ENCODE measurements at regions not wholly inside any gene's neighbourhood (a gene's known extent, or its start where the extent isn't known, plus 50 kb on each side); places are given as distances from the start of the nearest gene placed in this dataset.

DNA sequence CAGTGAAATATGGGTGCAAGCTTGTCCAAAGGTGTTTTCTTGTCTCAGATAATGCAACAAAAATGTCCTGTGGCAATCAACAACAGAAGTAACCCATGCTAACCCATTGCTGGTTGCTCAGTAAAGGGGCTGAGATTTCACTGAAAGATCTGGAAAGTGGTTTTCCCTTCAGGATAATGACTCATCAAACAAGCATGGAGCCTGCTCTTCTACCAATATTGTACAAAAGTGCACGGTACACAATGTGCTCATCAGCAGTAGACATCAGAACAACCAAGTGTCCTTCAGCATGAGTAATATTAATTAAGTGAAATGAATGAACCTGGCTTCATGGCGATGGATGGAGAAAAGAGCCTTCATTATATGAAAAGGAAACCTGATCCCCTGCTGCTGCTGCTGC is 287.1 kb upstream of the NEBL start:
- no peaks in the 10 kb centered on the region for H3K36me3 ChIP-seq (replicated peaks in 1 of 2; ENCODE audit: control insufficient read depth in 2 of 2, insufficient read depth in 2 of 2, low read length in 2 of 2)
- no peak overlapping the region for H2BK5ac ChIP-seq (ENCODE audit: low read length)
- H3K9ac ChIP-seq (ENCODE audit: low read depth, low read length, poor library complexity) = no peak overlapping the region
- H3K4me1 ChIP-seq (ENCODE audit: control insufficient read depth in 2 of 2, insufficient read depth in 1 of 2, low read depth in 1 of 2, low read length in 2 of 2) = peaks cover 3 to 7% of the 10 kb centered on the region in 2 donors
- H4K8ac ChIP-seq (ENCODE audit: low read depth, low read length) = no peak overlapping the region
- H3K9me3 ChIP-seq (replicated peaks in 1 of 2; ENCODE audit: control insufficient read depth in 2 of 2, insufficient read depth in 1 of 2, low read depth in 1 of 2, low read length in 2 of 2) = peaks cover 3 to 8% of the 10 kb centered on the region in 2 donors
- no peak overlapping the region for H3K18ac ChIP-seq (ENCODE audit: low read length)
- no peak overlapping the region for H2AK5ac ChIP-seq (ENCODE audit: low read depth, low read length)
- no peak overlapping the region for H2BK15ac ChIP-seq (ENCODE audit: low read length)
- H2AFZ ChIP-seq (ENCODE audit: low read length) = peak overlapping the region; percentile 54
- no peak overlapping the region for H4K91ac ChIP-seq (ENCODE audit: low read depth, low read length, poor library complexity)
- H3K23ac ChIP-seq (ENCODE audit: low read depth, low read length, poor library complexity) = no peak overlapping the region
- no peak overlapping the region for H3K4me3 ChIP-seq (ENCODE audit: low read length in 2 of 2)
- no peaks in the 10 kb centered on the region for H3K27me3 ChIP-seq (ENCODE audit: control insufficient read depth in 3 of 3, insufficient read depth in 3 of 3, low read depth in 1 of 3, low read length in 3 of 3)
- no peaks in the 10 kb centered on the region for H3K79me1 ChIP-seq (ENCODE audit: low read depth, low read length)
- H2BK12ac ChIP-seq (ENCODE audit: low read length) = no peak overlapping the region
- H3K14ac ChIP-seq (ENCODE audit: low read length) = no peak overlapping the region
- no peak overlapping the region for H3K27ac ChIP-seq (replicated peaks; ENCODE audit: low read length)
- no CpG with 5 or more reads among the region's 2 CpGs for WGBS, 2 donors (ENCODE audit: extremely low coverage in 2 of 2, insufficient read length in 2 of 2, insufficient replicate concordance in 1 of 2)
- no peak overlapping the region for H3K4ac ChIP-seq (ENCODE audit: low read length)
- DNase-seq (ENCODE audit: low spot score) = no peak
- no peak overlapping the region for H2BK120ac ChIP-seq (ENCODE audit: low read depth, low read length)
- H3K4me2 ChIP-seq (ENCODE audit: insufficient read depth, low read length, poor library complexity, severe bottlenecking) = no peak overlapping the region

DNA sequence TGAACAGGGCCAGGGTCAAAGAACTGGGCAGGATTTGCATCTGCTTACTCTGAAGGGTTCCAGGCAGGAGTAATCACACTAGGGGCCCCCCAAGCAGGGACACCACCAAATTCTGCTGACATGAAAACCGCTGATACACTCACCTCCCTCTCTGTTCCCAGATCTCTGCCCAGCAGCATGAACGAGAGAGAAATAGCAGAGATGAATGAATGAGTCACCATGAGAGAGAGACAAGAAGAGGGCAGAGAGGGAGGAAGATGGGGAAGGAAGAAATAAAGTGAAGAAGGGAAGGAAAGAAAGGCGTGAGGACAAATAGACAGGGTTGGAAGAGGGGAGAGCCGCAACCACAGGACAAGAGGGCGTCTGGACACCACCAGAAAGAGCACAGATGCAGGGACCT is 285.9 kb upstream of the NEBL start:
- Histone ChIP-seq H3K4ac (ENCODE audit: low read length) (no peak overlapping the region), H3K9ac (ENCODE audit: low read depth, low read length, poor library complexity) (no peak overlapping the region), H4K91ac (ENCODE audit: low read depth, low read length, poor library complexity) (no peak overlapping the region), H3K9me3 (replicated peaks in 1 of 2; ENCODE audit: control insufficient read depth in 2 of 2, insufficient read depth in 1 of 2, low read depth in 1 of 2, low read length in 2 of 2) (peaks cover 2 to 6% of the 10 kb centered on the region in 2 donors), H3K27ac (replicated peaks; ENCODE audit: low read length) (no peak overlapping the region), H3K18ac (ENCODE audit: low read length) (no peak overlapping the region), H4K8ac (ENCODE audit: low read depth, low read length) (no peak overlapping the region), H2BK12ac (ENCODE audit: low read length) (no peak overlapping the region), H3K4me2 (ENCODE audit: insufficient read depth, low read length, poor library complexity, severe bottlenecking) (no peak overlapping the region), H2BK5ac (ENCODE audit: low read length) (no peak overlapping the region), H3K4me3 (ENCODE audit: low read length in 2 of 2) (no peak overlapping the region), H2BK120ac (ENCODE audit: low read depth, low read length) (no peak overlapping the region), H2BK15ac (ENCODE audit: low read length) (no peak overlapping the region), H3K27me3 (ENCODE audit: control insufficient read depth in 3 of 3, insufficient read depth in 3 of 3, low read depth in 1 of 3, low read length in 3 of 3) (no peaks in the 10 kb centered on the region), H2AFZ (ENCODE audit: low read length) (peak overlapping the region; percentile 54), H2AK5ac (ENCODE audit: low read depth, low read length) (no peak overlapping the region), H3K79me1 (ENCODE audit: low read depth, low read length) (no peaks in the 10 kb centered on the region), H3K36me3 (replicated peaks in 1 of 2; ENCODE audit: control insufficient read depth in 2 of 2, insufficient read depth in 2 of 2, low read length in 2 of 2) (no peaks in the 10 kb centered on the region), H3K23ac (ENCODE audit: low read depth, low read length, poor library complexity) (no peak overlapping the region), H3K4me1 (ENCODE audit: control insufficient read depth in 2 of 2, insufficient read depth in 1 of 2, low read depth in 1 of 2, low read length in 2 of 2) (peaks cover 3 to 7% of the 10 kb centered on the region in 2 donors), H3K14ac (ENCODE audit: low read length) (no peak overlapping the region)
- no peak for DNase-seq (ENCODE audit: low spot score)
- WGBS, 2 donors (ENCODE audit: extremely low coverage in 2 of 2, insufficient read length in 2 of 2, insufficient replicate concordance in 1 of 2) = 100% methylated on average over 1 of the region's 5 CpGs; no CpG with 5 or more reads in 1 of the 2 donors

DNA sequence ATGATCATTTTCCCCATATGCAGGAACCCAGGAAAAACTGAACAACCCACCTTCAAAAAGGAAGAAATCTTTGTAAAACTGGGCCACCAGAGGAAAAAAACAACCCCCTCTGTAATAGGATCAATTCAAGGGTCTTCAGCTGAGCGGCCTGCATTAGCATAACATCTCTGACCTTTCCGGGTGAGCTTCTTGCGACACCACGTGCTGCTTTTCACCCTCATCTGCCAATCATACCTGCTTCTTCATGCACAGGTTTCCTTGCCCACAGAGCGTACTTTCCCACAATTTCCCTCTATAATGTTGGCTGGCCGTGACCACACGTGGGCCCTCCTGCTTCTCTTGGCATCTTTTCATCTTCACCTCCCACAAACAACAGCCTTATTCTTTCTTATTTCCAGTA is 284.3 kb upstream of the NEBL start:
- H3K9ac ChIP-seq (ENCODE audit: low read depth, low read length, poor library complexity) = no peak overlapping the region

DNA sequence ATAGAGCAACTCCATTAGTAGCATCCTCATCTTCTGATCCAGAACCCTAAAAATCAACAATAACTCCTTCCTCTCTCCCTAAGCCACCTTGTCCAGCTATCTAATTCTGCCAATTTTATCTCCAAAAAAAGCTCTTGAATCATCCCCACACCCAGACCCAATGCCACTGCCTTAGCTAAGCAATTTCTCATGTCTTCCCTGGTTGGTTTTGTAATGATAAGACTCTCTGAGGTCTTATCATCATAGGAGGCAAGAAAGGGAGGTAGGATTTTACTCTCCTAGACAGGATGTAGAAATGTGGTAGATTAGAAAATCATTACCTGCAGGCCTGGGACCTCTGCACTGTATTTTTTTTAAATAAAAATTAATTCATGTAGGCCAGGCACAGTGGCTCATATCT is 283.5 kb upstream of the NEBL start:
- H4K8ac ChIP-seq (ENCODE audit: low read depth, low read length) = no peak overlapping the region
- H2BK15ac ChIP-seq (ENCODE audit: low read length) = no peak overlapping the region
- no peak for DNase-seq (ENCODE audit: low spot score)
- no peak overlapping the region for H2BK5ac ChIP-seq (ENCODE audit: low read length)
- H3K9ac ChIP-seq (ENCODE audit: low read depth, low read length, poor library complexity) = no peak overlapping the region
- H3K9me3 ChIP-seq (replicated peaks in 1 of 2; ENCODE audit: control insufficient read depth in 2 of 2, insufficient read depth in 1 of 2, low read depth in 1 of 2, low read length in 2 of 2) = peaks cover 2 to 5% of the 10 kb centered on the region in 2 donors
- H3K4me3 ChIP-seq (ENCODE audit: low read length in 2 of 2) = no peak overlapping the region
- H2AFZ ChIP-seq (ENCODE audit: low read length) = no peak overlapping the region
- no peak overlapping the region for H3K18ac ChIP-seq (ENCODE audit: low read length)
- no peak overlapping the region for H2BK12ac ChIP-seq (ENCODE audit: low read length)
- H3K14ac ChIP-seq (ENCODE audit: low read length) = no peak overlapping the region
- H3K4ac ChIP-seq (ENCODE audit: low read length) = no peak overlapping the region
- no peaks in the 10 kb centered on the region for H3K79me1 ChIP-seq (ENCODE audit: low read depth, low read length)
- H2BK120ac ChIP-seq (ENCODE audit: low read depth, low read length) = no peak overlapping the region
- peaks cover 5 to 7% of the 10 kb centered on the region in 2 donors for H3K4me1 ChIP-seq (ENCODE audit: control insufficient read depth in 2 of 2, insufficient read depth in 1 of 2, low read depth in 1 of 2, low read length in 2 of 2)
- H3K23ac ChIP-seq (ENCODE audit: low read depth, low read length, poor library complexity) = no peak overlapping the region
- H3K27me3 ChIP-seq (ENCODE audit: control insufficient read depth in 3 of 3, insufficient read depth in 3 of 3, low read depth in 1 of 3, low read length in 3 of 3) = no peaks in the 10 kb centered on the region
- H3K36me3 ChIP-seq (replicated peaks in 1 of 2; ENCODE audit: control insufficient read depth in 2 of 2, insufficient read depth in 2 of 2, low read length in 2 of 2) = no peaks in the 10 kb centered on the region
- H3K27ac ChIP-seq (replicated peaks; ENCODE audit: low read length) = no peak overlapping the region
- no peak overlapping the region for H3K4me2 ChIP-seq (ENCODE audit: insufficient read depth, low read length, poor library complexity, severe bottlenecking)
- no peak overlapping the region for H4K91ac ChIP-seq (ENCODE audit: low read depth, low read length, poor library complexity)
- H2AK5ac ChIP-seq (ENCODE audit: low read depth, low read length) = no peak overlapping the region

More for the DNA sequence above, 284.3 kb upstream of the NEBL start:
- no peak overlapping the region for H2BK5ac ChIP-seq (ENCODE audit: low read length)
- no peak overlapping the region for H3K23ac ChIP-seq (ENCODE audit: low read depth, low read length, poor library complexity)
- DNase-seq (ENCODE audit: low spot score) = no peak
- no peak overlapping the region for H4K8ac ChIP-seq (ENCODE audit: low read depth, low read length)
- no peak overlapping the region for H3K14ac ChIP-seq (ENCODE audit: low read length)
- peaks cover 5 to 7% of the 10 kb centered on the region in 2 donors for H3K4me1 ChIP-seq (ENCODE audit: control insufficient read depth in 2 of 2, insufficient read depth in 1 of 2, low read depth in 1 of 2, low read length in 2 of 2)
- WGBS, 2 donors (ENCODE audit: extremely low coverage in 2 of 2, insufficient read length in 2 of 2, insufficient replicate concordance in 1 of 2) = no CpG with 5 or more reads among the region's 7 CpGs
- peak overlapping the region; percentile 8 for H3K18ac ChIP-seq (ENCODE audit: low read length)
- no peak overlapping the region for H2AK5ac ChIP-seq (ENCODE audit: low read depth, low read length)
- H3K36me3 ChIP-seq (replicated peaks in 1 of 2; ENCODE audit: control insufficient read depth in 2 of 2, insufficient read depth in 2 of 2, low read length in 2 of 2) = no peaks in the 10 kb centered on the region
- no peak overlapping the region for H3K4ac ChIP-seq (ENCODE audit: low read length)
- no peak overlapping the region for H2BK12ac ChIP-seq (ENCODE audit: low read length)
- H3K27ac ChIP-seq (replicated peaks; ENCODE audit: low read length) = no peak overlapping the region
- no peak overlapping the region for H2BK15ac ChIP-seq (ENCODE audit: low read length)
- no peak overlapping the region for H4K91ac ChIP-seq (ENCODE audit: low read depth, low read length, poor library complexity)
- H3K4me3 ChIP-seq (ENCODE audit: low read length in 2 of 2) = no peak overlapping the region
- no peak overlapping the region for H3K4me2 ChIP-seq (ENCODE audit: insufficient read depth, low read length, poor library complexity, severe bottlenecking)
- H2AFZ ChIP-seq (ENCODE audit: low read length) = peak overlapping the region; percentile 12
- no peaks in the 10 kb centered on the region for H3K79me1 ChIP-seq (ENCODE audit: low read depth, low read length)
- H2BK120ac ChIP-seq (ENCODE audit: low read depth, low read length) = no peak overlapping the region
- H3K27me3 ChIP-seq (ENCODE audit: control insufficient read depth in 3 of 3, insufficient read depth in 3 of 3, low read depth in 1 of 3, low read length in 3 of 3) = no peaks in the 10 kb centered on the region
- peaks cover 2 to 6% of the 10 kb centered on the region in 2 donors for H3K9me3 ChIP-seq (replicated peaks in 1 of 2; ENCODE audit: control insufficient read depth in 2 of 2, insufficient read depth in 1 of 2, low read depth in 1 of 2, low read length in 2 of 2)

All from neuronal stem cell (in vitro differentiated cells).